SK-N-SH (cell line): ENCODE measurements at regions not wholly inside any gene's neighbourhood (a gene's known extent, or its start where the extent isn't known, plus 50 kb on each side); places are given as distances from the start of the nearest gene placed in this dataset.

Experiments used
- CTCF ChIA-PET: fragments of 300-600, 350-600 bp; formaldehyde crosslinking; extraction: SDS; loops from one replicate; lab custom pipeline; 2021; lab: Yijun Ruan, JAX
- POLR2A ChIA-PET: fragments of 350-600 bp; sonication (Branson Sonifier 250); formaldehyde crosslinking; extraction: SDS; loops from one replicate; lab custom pipeline; 2020; ENCODE audit warnings: antibody characterized with exemption, inconsistent platforms; lab: Yijun Ruan, JAX
- DNase-seq: peaks from one replicate; pipeline ENCODE4 v3.0.0; 2012
- H2AFZ ChIP-seq: fragments of 200-600 bp; sonication (generic); 2 replicates; pipeline ENCODE4 v1.8.1; 2016; ENCODE audit warnings: antibody characterized with exemption, mild to moderate bottlenecking, low read depth
- H3F3A ChIP-seq: fragments of 200-600 bp; sonication (generic); replicated peaks from 2 replicates; pipeline ENCODE3; 2016; ENCODE audit warnings: antibody characterized with exemption, mild to moderate bottlenecking; ENCODE audit not compliant: insufficient read depth
- H3K27ac ChIP-seq, 2 experiments: fragments of 200-500 bp in 1 of 2; fragments of 200-600 bp in 1 of 2; sonication (Bioruptor generic) in 1 of 2; sonication (generic), shearing (Covaris generic) in 1 of 2; 2 replicates each; pipeline versions ENCODE4 v1.5.1 to v1.6.1; 2014 to 2016; ENCODE audit warnings: low read depth in 2 of 2, inconsistent platforms in 1 of 2, low read length in 1 of 2, mild to moderate bottlenecking in 1 of 2, mixed read lengths in 1 of 2
- H3K27me3 ChIP-seq: fragments of 200-600 bp; sonication (generic), shearing (Covaris generic); 2 replicates; pipeline ENCODE4 v1.6.1; 2016; ENCODE audit warnings: mixed run types; ENCODE audit not compliant: insufficient read depth
- H3K36me3 ChIP-seq, 2 experiments: fragments of 200-500 bp in 1 of 2; fragments of 200-600 bp in 1 of 2; sonication (Bioruptor generic) in 1 of 2; sonication (generic) in 1 of 2; replicated peaks in 1 of 2; 2 replicates each; pipeline versions ENCODE3 to v1.5.1; 2014 to 2016; ENCODE audit warnings: low read length in 1 of 2, mild to moderate bottlenecking in 1 of 2; ENCODE audit not compliant: insufficient read depth in 2 of 2, control insufficient read depth in 1 of 2
- H3K4me1 ChIP-seq, 2 experiments: fragments of 200-500 bp in 1 of 2; fragments of 200-600 bp in 1 of 2; sonication (Bioruptor generic) in 1 of 2; sonication (generic), shearing (Covaris generic) in 1 of 2; 2 replicates each; pipeline versions ENCODE4 v1.5.1 to v1.6.1; 2014 to 2016; ENCODE audit warnings: low read depth in 1 of 2, low read length in 1 of 2, mixed run types in 1 of 2; ENCODE audit not compliant: insufficient read depth in 2 of 2, control insufficient read depth in 1 of 2
- H3K4me2 ChIP-seq: fragments of 200-600 bp; sonication (generic), shearing (Covaris generic); 2 replicates; pipeline ENCODE4 v1.6.1; 2017; ENCODE audit warnings: mixed run types
- H3K4me3 ChIP-seq, 2 experiments: fragments of 200-500 bp in 1 of 2; fragments of 200-600 bp in 1 of 2; sonication (Bioruptor generic) in 1 of 2; sonication (generic), shearing (Covaris generic) in 1 of 2; 2 replicates each; pipeline versions ENCODE4 v1.5.1 to v1.8.1; 2014 to 2016; ENCODE audit warnings: low read depth in 2 of 2, inconsistent platforms in 1 of 2, low read length in 1 of 2, mild to moderate bottlenecking in 1 of 2, mixed read lengths in 1 of 2, moderate library complexity in 1 of 2
- H3K79me2 ChIP-seq: fragments of 200-600 bp; sonication (generic); 2 replicates; pipeline ENCODE4 v1.8.1; 2017; ENCODE audit warnings: mild to moderate bottlenecking; ENCODE audit not compliant: insufficient read depth
- H3K9ac ChIP-seq: fragments of 200-600 bp; sonication (generic); 2 replicates; pipeline ENCODE4 v1.6.1; 2017; ENCODE audit warnings: mixed run types
- H3K9me2 ChIP-seq: fragments of 200-600 bp; sonication (generic); 2 replicates; pipeline ENCODE4 v1.6.1; 2017; ENCODE audit warnings: mixed run types
- H3K9me3 ChIP-seq: fragments of 200-600 bp; sonication (generic); 2 replicates; pipeline ENCODE4 v1.6.1; 2017; ENCODE audit warnings: mixed run types, mild to moderate bottlenecking, moderate library complexity
- H4K20me1 ChIP-seq: fragments of 200-600 bp; sonication (generic); 2 replicates; pipeline ENCODE4 v1.6.1; 2017; ENCODE audit warnings: mild to moderate bottlenecking, mixed run types; ENCODE audit not compliant: insufficient read depth
- CHD2 ChIP-seq: fragments of 150-350 bp; IDR thresholded peaks from 2 replicates; pipeline ENCODE4 v1.6.1; 2018; ENCODE audit warnings: low read length; ENCODE audit not compliant: partially characterized antibody
- CTCF ChIP-seq: fragments of 200-600 bp; sonication (generic); IDR thresholded peaks from 2 replicates; pipeline ENCODE4 v1.6.1; 2017; ENCODE audit warnings: antibody characterized with exemption, mild to moderate bottlenecking, moderate library complexity
- ELF1 ChIP-seq: IDR thresholded peaks from 2 replicates; pipeline ENCODE4 v1.4.0; 2012
- EZH2phosphoT487 ChIP-seq: fragments of 200-600 bp; sonication (generic); IDR thresholded peaks from 2 replicates; pipeline ENCODE4 v1.6.1; 2017; ENCODE audit warnings: low read depth, mixed run types, mild to moderate bottlenecking, antibody characterized with exemption, moderate library complexity, borderline replicate concordance
- FOXJ3 ChIP-seq: sonication (generic); formaldehyde crosslinking; IDR thresholded peaks from 2 replicates; pipeline ENCODE4 v1.5.1; 2020; ENCODE audit warnings: mild to moderate bottlenecking, missing genetic modification reagents
- FOXM1 ChIP-seq: IDR thresholded peaks from 2 replicates; pipeline ENCODE4 v1.4.0; 2012; ENCODE audit warnings: low read depth, mild to moderate bottlenecking
- GATA2 ChIP-seq: sonication (generic); formaldehyde crosslinking; IDR thresholded peaks from 2 replicates; pipeline ENCODE4 v1.5.0; 2020; ENCODE audit warnings: mild to moderate bottlenecking, missing genetic modification reagents
- IRF3 ChIP-seq: fragments of 150-350 bp; IDR thresholded peaks from 2 replicates; pipeline ENCODE4 v1.6.1; 2016; ENCODE audit warnings: mild to moderate bottlenecking, low read depth, low read length
- MAX ChIP-seq: IDR thresholded peaks from 2 replicates; pipeline ENCODE4 v1.4.0; 2012; ENCODE audit warnings: low read depth
- MEF2A ChIP-seq: IDR thresholded peaks from 2 replicates; pipeline ENCODE4 v1.4.0; 2012; ENCODE audit warnings: low read depth, borderline replicate concordance
- NFIC ChIP-seq: IDR thresholded peaks from 2 replicates; pipeline ENCODE4 v1.4.0; 2012; ENCODE audit warnings: borderline replicate concordance
- PBX3 ChIP-seq: IDR thresholded peaks from 2 replicates; pipeline ENCODE4; 2012
- RAD21 ChIP-seq: IDR thresholded peaks from 2 replicates; pipeline ENCODE4 v1.6.1; 2012; ENCODE audit warnings: mild to moderate bottlenecking, low read length
- RCOR1 ChIP-seq: fragments of 150-350 bp; IDR thresholded peaks from 2 replicates; pipeline ENCODE4 v1.6.1; 2017; ENCODE audit warnings: antibody characterized with exemption, low read length
- RFX5 ChIP-seq: IDR thresholded peaks from 2 replicates; pipeline ENCODE4 v1.6.1; 2012; ENCODE audit warnings: mild to moderate bottlenecking, improper control_type of control experiment, low read length
- SMC3 ChIP-seq: IDR thresholded peaks from 2 replicates; pipeline ENCODE4 v1.6.1; 2012; ENCODE audit warnings: low read depth, low read length, improper control_type of control experiment
- TEAD4 ChIP-seq: IDR thresholded peaks from 2 replicates; pipeline ENCODE4 v1.4.0; 2012; ENCODE audit warnings: mild to moderate bottlenecking, borderline replicate concordance; ENCODE audit not compliant: insufficient read depth
- USF1 ChIP-seq: IDR thresholded peaks from 2 replicates; pipeline ENCODE4 v1.4.0; 2012; ENCODE audit warnings: low read depth, borderline replicate concordance
- ZBTB33 ChIP-seq: IDR thresholded peaks from 2 replicates; pipeline ENCODE4 v1.4.0; 2012; ENCODE audit warnings: low read depth, borderline replicate concordance
- WGBS: methylation state at CpG from one replicate; pipeline ENCODE4 v1.1.6; 2017; ENCODE audit warnings: low lambda C conversion rate; 5-methylcytosine and 5-hydroxymethylcytosine counted together

- POLR2A ChIA-PET, result no interaction called here
- CTCF ChIA-PET, result no interaction called here
- H2AFZ ChIP-seq, result no peak overlapping the region
- no peaks in the 10 kb centered on the region for H3F3A ChIP-seq
- H3K4me1 ChIP-seq, result no peaks in the 10 kb centered on the region
- H3K4me2 ChIP-seq, result no peak overlapping the region
- no peaks in the 10 kb centered on the region for H3K9me3 ChIP-seq
- no peak overlapping the region for H3K27ac ChIP-seq
- H3K79me2 ChIP-seq, result no peaks in the 10 kb centered on the region
- TF ChIP-seq IRF3, result no peak
- no peak for TF ChIP-seq CHD2
- TF ChIP-seq ZBTB33, result no peak
- no peak for TF ChIP-seq EZH2phosphoT487
- TF ChIP-seq TEAD4, result no peak
- no peak for TF ChIP-seq RFX5
- TF ChIP-seq RCOR1, result no peak
- no peak for TF ChIP-seq RAD21
- WGBS, result 1% methylated on average over 2 of the region's 2 CpGs
- no peaks in the 10 kb centered on the region for H3K27me3 ChIP-seq
- H4K20me1 ChIP-seq, result no peaks in the 10 kb centered on the region
- no peak for DNase-seq
- no peaks in the 10 kb centered on the region for H3K9me2 ChIP-seq
- no peak overlapping the region for H3K9ac ChIP-seq
- H3K4me3 ChIP-seq, result no peak overlapping the region
- no peaks in the 10 kb centered on the region for H3K36me3 ChIP-seq
Measured at GRCh38 chr7:15947754-15948153, 261.3 kb upstream of the MEOX2 start.

GRCh38 chr7:15938115-15938514 lies 251.6 kb upstream of the MEOX2 start:
- ChIA-PET CTCF (no interaction called here), POLR2A (no interaction called here)
- Histone ChIP-seq H3K27me3 (no peaks in the 10 kb centered on the region), H3K9ac (no peak overlapping the region), H3K4me3 (no peak overlapping the region), H3K4me1 (no peaks in the 10 kb centered on the region), H3K27ac (no peak overlapping the region), H3K79me2 (no peaks in the 10 kb centered on the region), H3K9me2 (no peaks in the 10 kb centered on the region), H3K36me3 (no peaks in the 10 kb centered on the region), H3K4me2 (no peak overlapping the region), H3K9me3 (no peaks in the 10 kb centered on the region), H4K20me1 (no peaks in the 10 kb centered on the region), H3F3A (no peaks in the 10 kb centered on the region), H2AFZ (no peak overlapping the region)
- DNase-seq, result no peak
- TF ChIP-seq FOXJ3 (CRISPR knock-in tag) (no peak), RAD21 (no peak), MAX (no peak), USF1 (no peak), PBX3 (no peak), MEF2A (no peak), GATA2 (CRISPR knock-in tag) (no peak), NFIC (no peak), SMC3 (no peak), CTCF (no peak), FOXM1 (no peak), ELF1 (no peak), ZBTB33 (no peak)
